ENCODE measurements at regions not wholly inside any gene's neighbourhood (a gene's known extent, or its start where the extent isn't known, plus 50 kb on each side); places are given as distances from the start of the nearest gene placed in this dataset.
"Not testable (repeated sequence)": the region's sequence is repeated elsewhere in the genome, so short reads cannot be mapped to it uniquely, and the experiment has no call there.

GRCh38 chr5:66346869-66347268 lies 202.8 kb downstream of the SREK1 start:
- DNase-seq (ENCODE audit: low read depth in 4 of 4, low spot score in 2 of 4), result no peak

- no peak for DNase-seq (ENCODE audit: low read depth in 4 of 4, low spot score in 2 of 4)
These were observed 204.5 kb downstream of the SREK1 start for GRCh38 chr5:66348387-66349125.

DNA sequence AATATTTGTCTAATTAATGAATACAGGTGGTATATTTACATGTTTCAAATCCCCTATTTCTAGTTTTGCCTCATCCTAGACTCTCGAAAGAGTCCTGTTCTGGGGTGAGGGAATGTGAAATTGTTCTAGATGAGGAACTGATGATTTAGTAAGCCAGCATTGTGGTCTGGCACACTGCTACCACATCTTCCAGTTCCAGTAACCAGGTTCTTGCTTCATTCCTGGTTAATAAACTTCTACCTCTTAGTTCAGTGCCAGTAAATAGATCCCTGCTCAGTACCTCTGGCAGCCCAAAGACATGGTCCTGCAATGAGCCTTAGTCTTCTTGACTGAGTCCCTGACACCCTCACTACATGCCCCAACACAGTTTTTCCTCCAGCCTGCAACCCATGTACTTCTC lies 207.7 kb downstream of the SREK1 start:
- DNase-seq (ENCODE audit: low read depth in 4 of 4, low spot score in 2 of 4), result no peak

GRCh38 chr5:66353186-66353585 lies 209.1 kb downstream of the SREK1 start:
- DNase-seq (ENCODE audit: low read depth in 4 of 4, low spot score in 2 of 4), result no peak

GRCh38 chr5:66354422-66354821 lies 210.3 kb downstream of the SREK1 start:
- no peak for DNase-seq (ENCODE audit: low read depth in 4 of 4, low spot score in 2 of 4)

DNA sequence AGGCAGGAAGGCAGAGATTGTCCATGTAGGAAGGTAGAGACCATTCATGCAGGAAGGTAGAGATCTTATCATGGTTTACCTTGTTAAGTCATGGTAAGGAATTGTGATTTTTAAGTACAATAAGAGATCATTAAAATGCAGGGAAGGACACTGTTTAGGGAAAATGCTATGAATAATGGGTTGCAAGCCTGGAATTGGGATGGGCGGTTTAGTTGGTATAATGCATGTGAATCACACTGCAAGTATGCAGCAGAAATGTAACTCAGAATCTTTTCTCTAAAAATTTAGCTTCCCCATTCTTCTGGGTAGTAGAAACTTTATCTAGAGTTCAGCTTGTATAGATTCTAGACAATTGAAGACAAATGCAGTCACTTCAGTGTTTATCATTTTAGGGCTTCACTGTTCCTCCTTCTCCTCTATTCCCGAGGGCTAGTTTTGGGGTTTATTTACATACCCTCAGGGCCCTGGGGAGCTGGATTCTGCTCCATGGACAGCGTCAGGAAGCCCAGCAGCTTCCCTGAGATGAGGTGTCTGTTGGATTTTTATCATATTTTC lies 212.0 kb downstream of the SREK1 start:
- DNase-seq (ENCODE audit: low read depth in 4 of 4, low spot score in 2 of 4), result no peak

DNA sequence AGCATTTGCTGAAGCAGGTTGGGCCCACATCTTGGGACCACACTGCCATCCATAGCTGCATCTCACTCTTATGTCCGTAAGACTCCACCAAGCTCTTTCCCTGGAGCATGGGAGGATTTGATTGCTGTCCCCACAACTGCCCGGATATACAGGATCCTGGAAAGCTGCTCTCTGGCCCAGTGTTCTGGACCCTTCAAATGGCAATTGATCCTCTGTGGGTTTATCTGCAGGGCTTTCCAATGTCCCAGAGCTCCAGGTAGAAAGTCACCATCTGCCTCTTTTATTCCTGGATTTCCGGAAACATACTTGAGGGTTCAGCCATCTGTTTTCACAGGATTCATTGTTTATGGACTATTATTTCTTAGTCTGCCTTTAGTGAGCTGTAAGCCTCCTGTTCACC lies 214.6 kb downstream of the SREK1 start:
- no peak for DNase-seq (ENCODE audit: low read depth in 4 of 4, low spot score in 2 of 4)

GRCh38 chr5:66361070-66361469 lies 217.0 kb downstream of the SREK1 start:
- DNase-seq (ENCODE audit: low read depth in 4 of 4, low spot score in 2 of 4), result no peak

- DNase-seq (ENCODE audit: low read depth in 4 of 4, low spot score in 2 of 4), result no peak
These were observed 217.9 kb downstream of the SREK1 start for GRCh38 chr5:66362046-66362445.

DNA sequence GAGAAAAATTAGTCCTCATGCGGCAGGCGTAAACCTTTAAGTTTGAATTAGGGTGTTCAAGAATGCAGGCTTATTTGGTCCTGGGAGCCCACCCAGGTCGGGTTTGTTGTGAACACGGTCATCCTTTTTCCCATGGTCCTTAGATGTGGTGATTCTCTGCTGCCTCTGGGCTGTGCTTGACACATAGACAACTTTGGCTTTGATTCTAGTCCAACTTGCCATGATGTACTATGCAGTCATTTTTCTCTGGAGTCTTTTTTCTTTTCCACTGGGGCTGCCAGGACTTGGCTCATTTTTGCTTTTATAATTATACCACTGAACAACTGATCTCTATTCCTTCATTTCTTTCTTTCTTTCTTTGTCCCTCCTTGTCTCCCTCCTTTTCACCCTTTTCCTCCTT lies 218.6 kb downstream of the SREK1 start:
- no peak for DNase-seq (ENCODE audit: low read depth in 4 of 4, low spot score in 2 of 4)

DNA sequence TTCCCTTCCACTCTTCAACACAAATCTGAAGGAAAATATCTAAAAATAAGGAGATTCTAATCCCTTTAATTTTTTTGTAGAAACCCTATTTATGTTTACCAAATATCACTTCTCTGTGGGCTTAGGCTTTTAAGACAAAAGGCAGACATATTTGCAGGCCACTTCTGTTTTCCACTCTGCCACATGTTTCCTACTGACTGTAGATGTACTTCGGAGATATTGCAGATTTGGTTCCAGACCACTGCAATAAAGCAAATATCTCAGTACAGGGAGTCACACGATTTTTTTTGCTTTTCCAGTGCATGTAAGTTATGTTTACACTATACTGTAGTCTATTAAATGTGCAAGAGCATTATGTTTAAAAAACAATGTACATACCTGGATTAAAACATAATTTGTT lies 219.0 kb downstream of the SREK1 start:
- DNase-seq (ENCODE audit: low read depth in 4 of 4, low spot score in 2 of 4), result no peak

GRCh38 chr5:66364186-66364585 lies 220.1 kb downstream of the SREK1 start:
- DNase-seq (ENCODE audit: low read depth in 4 of 4, low spot score in 2 of 4), result no peak

GRCh38 chr5:66365981-66366380 lies 221.9 kb downstream of the SREK1 start:
- no peak for DNase-seq (ENCODE audit: low read depth in 4 of 4, low spot score in 2 of 4)

- DNase-seq (ENCODE audit: low read depth in 4 of 4, low spot score in 2 of 4), result no peak
These were observed 223.9 kb downstream of the SREK1 start for GRCh38 chr5:66367814-66368541.

DNA sequence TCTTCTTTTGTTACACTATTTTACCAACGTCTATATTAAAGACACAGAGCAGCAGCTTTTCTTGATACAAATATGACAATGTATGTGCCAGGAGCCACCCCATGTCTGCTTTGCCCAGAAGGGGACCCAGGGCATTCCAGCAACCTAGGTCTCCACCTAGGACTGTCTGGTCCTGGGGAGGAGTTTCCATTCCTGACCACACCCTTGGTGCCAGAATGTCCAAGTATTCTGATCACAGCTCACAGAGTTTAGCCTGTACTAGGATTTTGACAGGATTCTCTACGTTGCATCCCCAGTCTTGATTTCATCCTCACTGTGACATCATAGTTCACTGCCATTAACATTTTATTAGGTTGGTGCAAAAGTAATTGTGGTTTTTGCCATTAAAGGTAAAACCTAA lies 224.7 kb downstream of the SREK1 start:
- no peak for DNase-seq (ENCODE audit: low read depth in 4 of 4, low spot score in 2 of 4)

DNA sequence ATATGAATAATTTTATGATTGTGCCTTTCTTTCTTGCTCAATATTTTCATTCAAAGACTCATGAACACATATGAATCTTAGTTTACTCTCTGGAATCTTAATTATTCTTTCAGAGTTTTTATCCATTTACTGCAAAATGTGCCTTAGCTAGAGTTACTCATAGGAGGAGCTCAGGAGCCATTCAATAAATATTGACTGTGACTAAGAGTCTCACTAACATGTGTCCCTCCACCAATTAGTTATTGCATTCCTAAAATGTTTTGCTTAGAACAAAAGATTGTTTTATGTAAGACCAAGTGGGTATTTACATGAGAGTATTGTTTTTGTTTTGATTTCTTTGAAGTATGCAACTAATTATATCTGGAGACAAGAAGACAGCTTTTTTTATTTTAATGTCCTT lies 218.4 kb upstream of the MAST4 start:
- DNase-seq (ENCODE audit: low read depth in 4 of 4, low spot score in 2 of 4), result no peak

- no peak for DNase-seq (ENCODE audit: low read depth in 4 of 4, low spot score in 2 of 4)
These were observed 217.8 kb upstream of the MAST4 start for GRCh38 chr5:66378407-66378806.

DNA sequence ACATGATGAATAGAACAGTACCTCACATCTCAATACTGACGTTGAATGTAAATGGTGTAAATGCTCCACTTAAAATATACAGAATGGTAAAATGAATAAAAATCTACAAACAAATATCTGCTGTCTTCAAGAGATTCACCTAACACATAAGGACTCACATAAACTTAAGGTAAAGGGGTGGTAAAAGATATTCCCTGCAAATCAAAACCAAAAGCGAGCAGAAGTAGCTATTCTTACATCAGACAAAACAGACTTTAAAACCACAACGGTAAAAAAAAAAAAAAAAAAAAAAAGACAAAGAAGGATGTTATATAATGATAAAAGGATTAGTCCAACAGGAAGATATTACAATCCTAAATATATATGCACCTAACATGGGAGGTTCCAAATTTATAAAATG lies 214.0 kb upstream of the MAST4 start:
- no peak for DNase-seq (ENCODE audit: low read depth in 4 of 4, low spot score in 2 of 4)

DNA sequence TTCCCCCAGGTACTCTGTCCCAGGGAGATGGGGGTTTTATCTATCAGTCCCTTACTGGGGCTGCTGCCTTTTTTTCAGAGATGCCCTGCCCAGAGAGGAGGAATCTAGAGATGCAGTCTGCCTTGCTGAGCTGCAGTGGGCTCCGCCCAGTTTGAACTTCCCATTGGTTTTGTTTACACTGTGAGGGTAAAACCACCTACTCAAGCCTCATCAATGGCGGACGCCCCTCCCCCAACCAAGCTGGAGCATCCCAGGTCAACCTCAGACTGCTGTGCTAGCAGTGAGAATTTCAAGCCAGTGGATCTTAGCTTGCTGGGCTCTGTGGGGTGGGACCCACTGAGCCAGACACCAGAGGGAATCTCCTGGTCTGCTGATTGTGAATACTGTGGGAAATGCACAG lies 191.0 kb upstream of the MAST4 start:
- DNase-seq (ENCODE audit: low read depth in 4 of 4, low spot score in 2 of 4), result not testable (repeated sequence)

GRCh38 chr5:66406761-66407336 lies 189.3 kb upstream of the MAST4 start:
- peak in 1 of 4 donors; percentile 21 for DNase-seq (ENCODE audit: low read depth in 4 of 4, low spot score in 2 of 4)

DNA sequence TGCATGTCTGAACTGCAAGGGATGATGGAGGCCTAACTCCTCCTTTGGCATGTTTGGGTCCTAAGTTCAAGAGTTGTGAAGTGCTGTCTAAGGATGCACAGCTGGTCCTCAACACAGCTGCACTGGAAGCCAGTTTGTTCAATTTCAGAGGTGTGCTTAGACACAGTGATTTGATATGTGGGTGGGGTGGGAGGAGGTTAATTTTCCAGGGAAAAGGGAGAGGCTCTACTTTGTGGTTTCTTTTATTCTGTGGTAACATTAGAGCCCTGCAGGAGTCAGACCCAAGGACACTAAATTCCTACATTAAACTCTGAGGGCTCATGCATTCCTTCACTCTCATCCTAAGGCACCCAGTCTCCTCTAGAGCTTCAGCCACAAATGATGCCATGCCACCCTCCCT lies 188.4 kb upstream of the MAST4 start:
- DNase-seq (ENCODE audit: low read depth in 4 of 4, low spot score in 2 of 4), result no peak

GRCh38 chr5:66408576-66408975 lies 187.6 kb upstream of the MAST4 start:
- DNase-seq (ENCODE audit: low read depth in 4 of 4, low spot score in 2 of 4), result no peak

Measured in left renal cortex interstitium (tissue), 4 donors.